ENCODE measurements at regions not wholly inside any gene's neighbourhood (a gene's known extent, or its start where the extent isn't known, plus 50 kb on each side); places are given as distances from the start of the nearest gene placed in this dataset.

- Histone ChIP-seq H3K9me3 (replicated peaks; ENCODE audit: control insufficient read depth, insufficient read depth, low read length) (no peaks in the 10 kb centered on the region), H3K27me3 (ENCODE audit: control insufficient read depth in 2 of 2, insufficient read depth in 2 of 2, low read length in 2 of 2) (no peaks in the 10 kb centered on the region), H3K79me2 (ENCODE audit: control insufficient read depth, insufficient read depth, low read length) (no peaks in the 10 kb centered on the region), H3K9ac (replicated peaks; ENCODE audit: extremely low read depth, insufficient read depth, low read length) (no peak overlapping the region), H3K36me3 (ENCODE audit: control insufficient read depth in 2 of 2, extremely low read depth in 1 of 2, insufficient read depth in 2 of 2, low read length in 2 of 2) (no peaks in the 10 kb centered on the region), H4K20me1 (replicated peaks; ENCODE audit: control insufficient read depth, extremely low read depth, insufficient read depth, low read length) (no peaks in the 10 kb centered on the region), H2AFZ (ENCODE audit: low read depth, low read length) (no peak overlapping the region), H3K4me1 (ENCODE audit: control insufficient read depth, extremely low read depth, insufficient read depth, low read length) (no peaks in the 10 kb centered on the region), H3K4me3 (replicated peaks in 1 of 3; ENCODE audit: insufficient read depth in 1 of 3, low read depth in 1 of 3, low read length in 3 of 3) (no peak overlapping the region), H3K27ac (ENCODE audit: insufficient read depth, low read depth, low read length) (no peak overlapping the region), H3K4me2 (ENCODE audit: insufficient read depth, low read length) (no peak overlapping the region), H3K9me1 (replicated peaks; ENCODE audit: control insufficient read depth, extremely low read depth, insufficient read depth, low read length) (no peaks in the 10 kb centered on the region)
- POLR2A ChIA-PET, result no interaction called here
- CTCF ChIA-PET, result no interaction called here
- intact Hi-C loops (cut with micrococcal nuclease), result no loop called here
- DNase-seq (ENCODE audit: low read depth, low spot score) (no peak), FAIRE-seq (no peak)
- no peak for TF ChIP-seq CTCF (IDR thresholded peaks at IDR 0.05; ENCODE audit: extremely low read depth in 1 of 2, insufficient read depth in 1 of 2, low read depth in 1 of 2, low read length in 2 of 2)
- no peak for TF ChIP-seq MAX (IDR thresholded peaks at IDR 0.05; ENCODE audit: insufficient read depth, insufficient read length)
- TF ChIP-seq EZH2 (IDR thresholded peaks at IDR 0.05; ENCODE audit: borderline replicate concordance, low read depth, low read length, severe bottlenecking), result no peak
- no peak for TF ChIP-seq JUN (IDR thresholded peaks at IDR 0.05; ENCODE audit: borderline replicate concordance, insufficient read depth, insufficient read length, low read depth)
- no peak for TF ChIP-seq POLR2A (IDR thresholded peaks at IDR 0.05; ENCODE audit: low read depth, low read length)
- no peak for TF ChIP-seq POLR2AphosphoS5 (IDR thresholded peaks at IDR 0.05; ENCODE audit: insufficient read depth, low read depth, low read length)
- no peak for TF ChIP-seq MYC (IDR thresholded peaks at IDR 0.05; ENCODE audit: low read depth, low read length)
- TF ChIP-seq FOS (IDR thresholded peaks at IDR 0.05; ENCODE audit: borderline replicate concordance, insufficient read depth, low read length), result no peak
- dilution Hi-C loops (cut with MboI; ENCODE audit: extremely low pct_ligation_motif_present, low sequenced_read_pairs), result no loop called here
- no TSS peak for BruUV-seq (replicated peaks)
These were observed 110.0 kb upstream of the GCFC2 start for GRCh38 chr2:75820693-75821092.

Data from endothelial cell of umbilical vein (primary cell).